Tibial nerve (tissue), 4 donors: ENCODE measurements at regions not wholly inside any gene's neighbourhood (a gene's known extent, or its start where the extent isn't known, plus 50 kb on each side); places are given as distances from the start of the nearest gene placed in this dataset.

Experiments used
- DNase-seq, 2 donors: peaks; one replicate each; pipeline ENCODE4 v3.0.0-alpha.2; 2019; ENCODE audit warnings: low spot score in 2 of 2
- H3K27ac ChIP-seq, 4 donors: fragments of 200-600 bp; sonication (generic) in 3 of 4; one replicate each; pipeline ENCODE4 v1.5.1; 2017 to 2019; ENCODE audit warnings: mild to moderate bottlenecking in 1 of 4
- H3K27me3 ChIP-seq, 2 donors: fragments of 200-600 bp; sonication (generic) in 1 of 2; one replicate each; pipeline versions ENCODE4 v1.5.1 to v1.6.0; 2017 to 2019
- H3K36me3 ChIP-seq, 3 donors: fragments of 200-600 bp; sonication (generic); one replicate each; pipeline ENCODE4 v1.5.1; 2018 to 2019
- H3K4me1 ChIP-seq, 4 donors: fragments of 200-600 bp; sonication (generic) in 3 of 4; one replicate each; pipeline ENCODE4 v1.5.1; 2017 to 2019
- H3K4me3 ChIP-seq, 4 donors: fragments of 200-600 bp; sonication (generic) in 3 of 4; one replicate each; pipeline ENCODE4 v1.5.1; 2017 to 2019; ENCODE audit warnings: mild to moderate bottlenecking in 1 of 4, moderate library complexity in 1 of 4
- H3K9me3 ChIP-seq, 4 donors: fragments of 200-600 bp; sonication (generic) in 3 of 4; one replicate each; pipeline ENCODE4 v1.5.1; 2017 to 2019
- EP300 ChIP-seq, 2 donors: sonication (generic); formaldehyde crosslinking; IDR thresholded peaks; one replicate each; pipeline ENCODE4 v1.6.1; 2017; ENCODE audit warnings: antibody characterized with exemption in 2 of 2, mild to moderate bottlenecking in 1 of 2
- POLR2A ChIP-seq, 2 donors: fragments of 450-650 bp; IDR thresholded peaks; one replicate each; pipeline ENCODE4 v1.6.1; 2017; ENCODE audit warnings: antibody characterized with exemption in 2 of 2, mild to moderate bottlenecking in 2 of 2, moderate library complexity in 2 of 2
- WGBS, 2 donors: methylation state at CpG; one replicate each; pipeline ENCODE4 v1.1.5; 2018; 5-methylcytosine and 5-hydroxymethylcytosine counted together
- TF ChIP-seq, protein P1 (sequence below), 5 experiments: fragments of 200-600 bp in 3 of 5; fragments of 450-650 bp in 2 of 5; sonication (generic) in 3 of 5; IDR thresholded peaks; one replicate each; pipeline ENCODE4 v1.5.1; 2016 to 2019; ENCODE audit warnings: antibody characterized with exemption in 5 of 5, mild to moderate bottlenecking in 3 of 5, moderate library complexity in 2 of 5

DNA sequence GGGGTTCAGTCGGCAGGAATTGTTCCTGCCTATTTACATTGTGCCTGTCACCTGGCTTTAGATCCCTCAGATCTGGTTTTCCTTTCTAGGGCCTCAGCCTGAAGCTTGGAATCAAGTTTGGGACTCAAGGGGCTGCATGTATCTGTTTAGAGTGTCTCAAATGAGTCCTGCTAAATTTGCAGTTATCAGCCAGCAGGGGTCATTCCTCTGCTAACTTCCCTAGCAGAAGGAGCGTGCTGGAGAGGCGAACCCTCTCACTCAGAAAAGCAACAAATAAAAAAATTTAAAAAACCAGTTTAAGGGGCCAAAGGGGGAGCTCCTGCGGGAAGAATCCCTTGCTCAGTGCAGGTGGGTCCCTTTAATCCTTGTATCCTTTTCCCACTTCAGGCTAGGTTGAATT, 1220.2 kb downstream of the JRKL start:
- DNase-seq, result no peak
- H3K27ac ChIP-seq, result no peak overlapping the region

GRCh38 chr11:97610854-97611253, 1221.0 kb downstream of the JRKL start:
- no peak for DNase-seq
- Histone ChIP-seq H3K9me3 (peaks cover 0 to 27% (median 0%) of the 10 kb centered on the region in 4 donors), H3K27me3 (no peaks in the 10 kb centered on the region), H3K4me1 (no peaks in the 10 kb centered on the region), H3K36me3 (no peaks in the 10 kb centered on the region), H3K27ac (no peak overlapping the region), H3K4me3 (no peak overlapping the region)
- TF ChIP-seq, protein P1, sequence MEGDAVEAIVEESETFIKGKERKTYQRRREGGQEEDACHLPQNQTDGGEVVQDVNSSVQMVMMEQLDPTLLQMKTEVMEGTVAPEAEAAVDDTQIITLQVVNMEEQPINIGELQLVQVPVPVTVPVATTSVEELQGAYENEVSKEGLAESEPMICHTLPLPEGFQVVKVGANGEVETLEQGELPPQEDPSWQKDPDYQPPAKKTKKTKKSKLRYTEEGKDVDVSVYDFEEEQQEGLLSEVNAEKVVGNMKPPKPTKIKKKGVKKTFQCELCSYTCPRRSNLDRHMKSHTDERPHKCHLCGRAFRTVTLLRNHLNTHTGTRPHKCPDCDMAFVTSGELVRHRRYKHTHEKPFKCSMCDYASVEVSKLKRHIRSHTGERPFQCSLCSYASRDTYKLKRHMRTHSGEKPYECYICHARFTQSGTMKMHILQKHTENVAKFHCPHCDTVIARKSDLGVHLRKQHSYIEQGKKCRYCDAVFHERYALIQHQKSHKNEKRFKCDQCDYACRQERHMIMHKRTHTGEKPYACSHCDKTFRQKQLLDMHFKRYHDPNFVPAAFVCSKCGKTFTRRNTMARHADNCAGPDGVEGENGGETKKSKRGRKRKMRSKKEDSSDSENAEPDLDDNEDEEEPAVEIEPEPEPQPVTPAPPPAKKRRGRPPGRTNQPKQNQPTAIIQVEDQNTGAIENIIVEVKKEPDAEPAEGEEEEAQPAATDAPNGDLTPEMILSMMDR (IDR thresholded peaks at IDR 0.05), result no peak
- no peak for TF ChIP-seq POLR2A (IDR thresholded peaks at IDR 0.05)
- TF ChIP-seq EP300 (IDR thresholded peaks at IDR 0.05), result no peak
- 89 to 91% methylated on average over 5 of the region's 5 CpGs for WGBS, 2 donors

More for the DNA sequence above, 1220.2 kb downstream of the JRKL start:
- 63 to 66% methylated on average over 4 of the region's 4 CpGs for WGBS, 2 donors
- no peak for TF ChIP-seq EP300 (IDR thresholded peaks at IDR 0.05)
- TF ChIP-seq, protein P1 (IDR thresholded peaks at IDR 0.05), result no peak
- TF ChIP-seq POLR2A (IDR thresholded peaks at IDR 0.05), result no peak
- no peak overlapping the region for H3K4me3 ChIP-seq
- peaks cover 0 to 27% (median 0%) of the 10 kb centered on the region in 4 donors for H3K9me3 ChIP-seq
- H3K36me3 ChIP-seq, result no peaks in the 10 kb centered on the region
- no peaks in the 10 kb centered on the region for H3K27me3 ChIP-seq
- H3K4me1 ChIP-seq, result no peaks in the 10 kb centered on the region

GRCh38 chr11:97611345-97611744, 1221.5 kb downstream of the JRKL start:
- Histone ChIP-seq H3K27me3 (no peaks in the 10 kb centered on the region), H3K9me3 (peaks cover 0 to 27% (median 0%) of the 10 kb centered on the region in 4 donors), H3K27ac (no peak overlapping the region), H3K4me1 (no peaks in the 10 kb centered on the region), H3K4me3 (no peak overlapping the region), H3K36me3 (no peaks in the 10 kb centered on the region)
- DNase-seq, result no peak
- TF ChIP-seq, protein P1 (IDR thresholded peaks at IDR 0.05), result no peak
- no peak for TF ChIP-seq POLR2A (IDR thresholded peaks at IDR 0.05)
- TF ChIP-seq EP300 (IDR thresholded peaks at IDR 0.05), result no peak
- 90 to 96% methylated on average over 10 of the region's 10 CpGs for WGBS, 2 donors

DNA sequence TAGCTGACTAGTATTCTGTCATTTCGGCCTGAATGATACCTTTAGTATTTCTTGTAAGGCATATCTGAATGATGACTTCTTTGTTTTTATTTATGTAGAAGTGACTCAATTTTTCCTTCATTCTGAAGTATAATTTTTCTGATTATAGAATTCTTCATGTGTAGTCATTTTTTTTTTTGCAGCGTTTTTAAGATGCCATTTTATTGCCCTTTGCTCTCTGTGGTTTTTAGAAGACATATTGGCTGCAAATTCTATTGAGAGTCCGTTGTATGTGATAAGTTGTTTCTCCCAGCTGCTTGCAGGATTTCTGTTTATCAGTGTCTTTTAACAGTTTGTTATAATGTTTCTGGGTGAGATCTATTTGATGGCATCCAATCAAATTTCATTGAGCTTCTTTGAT, 1224.8 kb downstream of the JRKL start:
- peaks cover 0 to 16% (median 0%) of the 10 kb centered on the region in 4 donors for H3K9me3 ChIP-seq

GRCh38 chr11:97615546-97615945, 1225.7 kb downstream of the JRKL start:
- Histone ChIP-seq H3K27ac (no peak overlapping the region), H3K36me3 (no peaks in the 10 kb centered on the region), H3K4me1 (no peaks in the 10 kb centered on the region), H3K9me3 (peaks cover 0 to 8% (median 0%) of the 10 kb centered on the region in 4 donors), H3K27me3 (no peaks in the 10 kb centered on the region), H3K4me3 (no peak overlapping the region)
- no peak for TF ChIP-seq POLR2A (IDR thresholded peaks at IDR 0.05)
- TF ChIP-seq, protein P1 (IDR thresholded peaks at IDR 0.05), result no peak
- no peak for TF ChIP-seq EP300 (IDR thresholded peaks at IDR 0.05)
- DNase-seq, result no peak
- 13 to 22% methylated on average over 4 of the region's 4 CpGs for WGBS, 2 donors

More for the DNA sequence above, 1224.8 kb downstream of the JRKL start:
- Histone ChIP-seq H3K4me3 (no peak overlapping the region), H3K27me3 (no peaks in the 10 kb centered on the region), H3K27ac (no peak overlapping the region), H3K4me1 (no peaks in the 10 kb centered on the region), H3K36me3 (no peaks in the 10 kb centered on the region)
- whole genome bisulfite sequencing, 2 donors, result 25 to 44% methylated on average over 3 of the region's 3 CpGs
- DNase-seq, result no peak
- TF ChIP-seq POLR2A (IDR thresholded peaks at IDR 0.05), result no peak
- TF ChIP-seq EP300 (IDR thresholded peaks at IDR 0.05), result no peak
- TF ChIP-seq, protein P1 (IDR thresholded peaks at IDR 0.05), result no peak
